Stimulated activated CD8-positive, alpha-beta memory T cell treated with anti-CD3 and anti-CD28 coated beads, Interleukin-15, amount 100 ng/mL, for 24 hours (primary cell): ENCODE measurements at regions not wholly inside any gene's neighbourhood (a gene's known extent, or its start where the extent isn't known, plus 50 kb on each side); places are given as distances from the start of the nearest gene placed in this dataset.

Experiments
- DNase-seq: peaks from one replicate; pipeline ENCODE4 v3.0.0-alpha.2; 2020; ENCODE audit warnings: low read depth

- DNase-seq: no peak
These were observed 200.7 kb upstream of the SOX11 start for GRCh38 chr2:5491523-5491922.

- no peak for DNase-seq
These were observed 198.9 kb upstream of the SOX11 start for GRCh38 chr2:5493256-5493655.

GRCh38 chr2:5494212-5494611, 198.0 kb upstream of the SOX11 start:
- no peak for DNase-seq

GRCh38 chr2:5495586-5495985, 196.6 kb upstream of the SOX11 start:
- DNase-seq: no peak

GRCh38 chr2:5497874-5498273, 194.3 kb upstream of the SOX11 start:
- DNase-seq: no peak

- no peak for DNase-seq
These were observed 190.4 kb upstream of the SOX11 start for GRCh38 chr2:5501807-5502206.

GRCh38 chr2:5502385-5502784, 189.8 kb upstream of the SOX11 start:
- no peak for DNase-seq

GRCh38 chr2:5504756-5505155, 187.4 kb upstream of the SOX11 start:
- no peak for DNase-seq

- no peak for DNase-seq
These were observed 184.8 kb upstream of the SOX11 start for GRCh38 chr2:5507367-5507766.

GRCh38 chr2:5509362-5509761, 182.8 kb upstream of the SOX11 start:
- no peak for DNase-seq

- no peak for DNase-seq
These were observed 182.1 kb upstream of the SOX11 start for GRCh38 chr2:5510082-5510481.

GRCh38 chr2:5515693-5516092, 176.5 kb upstream of the SOX11 start:
- no peak for DNase-seq

- DNase-seq: no peak
These were observed 172.9 kb upstream of the SOX11 start for GRCh38 chr2:5519286-5519685.

GRCh38 chr2:5520463-5520972, 171.7 kb upstream of the SOX11 start:
- no peak for DNase-seq

- DNase-seq: no peak
These were observed 170.7 kb upstream of the SOX11 start for GRCh38 chr2:5521461-5521860.

- no peak for DNase-seq
These were observed 167.6 kb upstream of the SOX11 start for GRCh38 chr2:5524551-5524950.

GRCh38 chr2:5528706-5529105, 163.5 kb upstream of the SOX11 start:
- DNase-seq: no peak

GRCh38 chr2:5530011-5530696, 162.0 kb upstream of the SOX11 start:
- no peak for DNase-seq

- DNase-seq: no peak
These were observed 156.9 kb upstream of the SOX11 start for GRCh38 chr2:5535301-5535700.

GRCh38 chr2:5537180-5537688, 154.9 kb upstream of the SOX11 start:
- no peak for DNase-seq

- no peak for DNase-seq
These were observed 153.9 kb upstream of the SOX11 start for GRCh38 chr2:5538313-5538712.

- no peak for DNase-seq
These were observed 153.4 kb upstream of the SOX11 start for GRCh38 chr2:5538772-5539171.

- DNase-seq: no peak
These were observed 152.7 kb upstream of the SOX11 start for GRCh38 chr2:5539282-5540165.
